ENCODE measurements at regions not wholly inside any gene's neighbourhood (a gene's known extent, or its start where the extent isn't known, plus 50 kb on each side); places are given as distances from the start of the nearest gene placed in this dataset.

- no peak for DNase-seq
These were observed 61.6 kb upstream of the LAPTM5 start for GRCh38 chr1:30819244-30819571.

- no peak for DNase-seq
These were observed 61.1 kb upstream of the LAPTM5 start for GRCh38 chr1:30818568-30819243.

- no peak for DNase-seq
These were observed 60.0 kb upstream of the LAPTM5 start for GRCh38 chr1:30817548-30817947.

GRCh38 chr1:30817077-30817438, 59.5 kb upstream of the LAPTM5 start:
- DNase-seq = no peak

GRCh38 chr1:30816211-30817076, 58.9 kb upstream of the LAPTM5 start:
- peak; percentile 84 for DNase-seq

GRCh38 chr1:30815556-30815955, 58.0 kb upstream of the LAPTM5 start:
- no peak for DNase-seq

GRCh38 chr1:30814292-30814691, 56.7 kb upstream of the LAPTM5 start:
- DNase-seq = no peak

GRCh38 chr1:30812076-30812475, 54.5 kb upstream of the LAPTM5 start:
- DNase-seq = no peak

- no peak for DNase-seq
These were observed 53.6 kb upstream of the LAPTM5 start for GRCh38 chr1:30811187-30811586.

- DNase-seq = no peak
These were observed 53.0 kb upstream of the LAPTM5 start for GRCh38 chr1:30810416-30811080.

GRCh38 chr1:30809514-30810263, 52.1 kb upstream of the LAPTM5 start:
- no peak for DNase-seq

GRCh38 chr1:30808067-30808662, 50.6 kb upstream of the LAPTM5 start:
- peak; percentile 45 for DNase-seq

- DNase-seq = peak; percentile 93
These were observed 49.9 kb upstream of the LAPTM5 start for GRCh38 chr1:30807318-30808066.
